ENCODE measurements at regions not wholly inside any gene's neighbourhood (a gene's known extent, or its start where the extent isn't known, plus 50 kb on each side); places are given as distances from the start of the nearest gene placed in this dataset.

- TF ChIP-seq CTCF (IDR thresholded peaks at IDR 0.05) (no peak), POLR2A (IDR thresholded peaks at IDR 0.05) (no peak)
Measured at GRCh38 chr7:67696878-67697277, 700.2 kb downstream of the TYW1 start.
